Stimulated activated CD4-positive, alpha-beta T cell treated with anti-CD3 and anti-CD28 coated beads, Interleukin-15, amount 100 ng/mL, for 1 hour (primary cell): ENCODE measurements at regions not wholly inside any gene's neighbourhood (a gene's known extent, or its start where the extent isn't known, plus 50 kb on each side); places are given as distances from the start of the nearest gene placed in this dataset.

Experiments used
- DNase-seq, 2 donors: peaks; one replicate each; pipeline ENCODE4 v3.0.0-alpha.2; 2020; ENCODE audit warnings: low read depth in 1 of 2, low spot score in 1 of 2

DNA sequence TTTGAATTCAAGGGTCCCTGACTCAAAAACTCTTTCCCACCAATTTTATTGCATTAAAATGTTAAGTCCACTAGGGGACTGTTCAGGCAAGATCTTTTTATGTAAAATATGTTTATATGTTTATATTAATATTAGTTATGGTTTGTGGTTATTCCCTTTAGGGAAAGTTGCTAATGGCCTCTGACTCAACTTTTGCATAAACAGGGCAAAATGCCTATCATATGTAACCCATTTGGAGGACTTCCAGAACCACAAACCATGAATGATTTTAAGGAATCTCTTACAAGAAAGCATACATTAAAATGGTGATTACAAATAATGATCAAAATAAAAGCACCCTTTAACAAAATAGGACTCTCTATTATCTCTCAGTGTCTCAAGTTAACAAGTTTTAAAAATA, 1484.5 kb upstream of the ZEB2 start:
- DNase-seq, result no peak

DNA sequence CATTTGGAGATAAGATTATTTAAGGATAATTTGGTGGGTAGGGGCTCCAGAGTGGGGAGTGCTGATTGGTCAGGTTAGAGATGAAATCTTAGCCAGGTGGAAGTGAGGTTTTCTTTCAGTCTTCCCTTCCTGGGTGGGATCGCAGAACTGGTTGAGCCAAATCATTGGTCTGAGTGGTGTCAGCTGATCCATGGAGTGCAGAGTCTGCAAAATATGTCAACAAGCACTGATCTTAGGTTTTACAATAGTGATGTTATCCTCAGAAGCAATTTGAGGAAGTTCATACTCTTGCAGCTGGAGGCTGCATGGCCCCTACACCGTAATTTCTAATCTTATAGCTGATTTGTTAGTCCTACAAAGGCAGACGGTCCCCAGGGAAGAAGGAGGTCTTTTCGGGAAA, 1483.4 kb upstream of the ZEB2 start:
- no peak for DNase-seq

DNA sequence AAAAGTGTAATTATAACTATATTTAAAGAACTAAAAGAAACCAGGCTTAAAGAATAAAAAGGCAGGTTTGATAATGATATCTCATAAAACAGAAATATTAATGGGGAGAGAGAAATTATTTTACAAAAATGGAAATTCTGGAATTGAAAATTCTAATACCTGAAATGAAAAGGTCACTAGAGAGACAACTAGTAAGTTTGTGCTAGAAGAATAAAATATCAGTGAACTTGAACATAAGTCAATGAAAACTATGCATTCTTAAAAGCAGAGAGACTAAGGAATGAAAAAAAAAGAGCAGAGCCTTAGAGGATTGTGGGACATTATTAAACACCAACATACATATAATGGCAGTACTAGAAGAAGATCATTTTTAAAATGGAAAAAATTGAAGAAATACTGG, 1475.0 kb upstream of the ZEB2 start:
- no peak for DNase-seq

DNA sequence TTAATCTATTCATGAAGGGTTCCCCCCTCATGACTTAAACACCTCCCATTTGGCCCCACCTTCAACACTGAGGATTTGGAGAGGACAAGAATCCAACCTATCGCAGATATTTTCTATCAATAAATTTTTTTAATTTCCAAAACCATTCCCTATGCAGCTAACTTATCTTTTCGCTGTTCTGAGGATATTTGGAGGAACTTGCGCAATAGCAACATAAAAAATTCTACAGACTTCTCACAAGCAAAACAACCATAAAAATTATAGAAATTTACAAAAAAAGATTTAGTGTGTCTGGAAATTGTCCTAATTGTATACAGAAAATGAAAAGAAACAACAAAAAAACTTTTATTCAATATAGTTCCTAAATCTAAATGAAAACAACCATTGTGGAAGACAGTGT, 1472.7 kb upstream of the ZEB2 start:
- DNase-seq, result no peak

DNA sequence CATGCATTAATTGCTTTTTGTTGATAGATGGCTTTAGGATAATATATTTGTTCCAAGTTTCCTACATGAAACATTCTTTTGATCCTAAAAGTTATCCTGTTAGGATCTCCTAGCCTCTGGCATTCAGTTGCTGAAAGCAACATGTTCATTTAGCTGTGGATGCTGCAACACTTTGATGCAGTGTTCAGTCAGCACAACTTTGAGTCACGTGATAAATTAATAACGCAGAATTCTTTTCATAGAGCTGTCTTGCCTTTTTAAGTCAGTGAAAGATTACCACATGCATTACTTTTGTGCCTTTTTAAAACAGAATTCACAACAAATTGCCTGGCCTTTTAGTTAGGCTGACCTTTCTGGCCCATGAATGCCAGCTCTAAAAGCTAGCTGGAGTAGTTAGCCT, 1467.9 kb upstream of the ZEB2 start:
- no peak for DNase-seq

DNA sequence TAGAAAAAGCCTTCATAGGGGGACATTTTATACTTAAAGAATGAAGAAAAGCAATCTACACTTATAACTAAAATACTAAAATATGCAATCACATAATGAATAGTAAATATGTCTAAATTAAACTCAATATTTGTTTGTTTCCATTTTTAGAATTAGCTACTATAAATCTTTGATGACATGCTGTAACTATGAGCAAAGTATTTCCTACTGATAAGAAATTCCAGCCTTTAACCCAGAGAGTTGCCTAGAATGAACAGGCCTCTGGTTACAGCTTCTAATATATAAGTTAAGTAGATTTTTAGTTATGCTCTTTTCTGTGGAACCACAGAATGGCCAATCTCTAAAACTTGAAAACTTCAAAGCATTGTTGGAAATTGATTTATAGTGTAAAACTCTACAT, 1465.6 kb upstream of the ZEB2 start:
- DNase-seq, result no peak

DNA sequence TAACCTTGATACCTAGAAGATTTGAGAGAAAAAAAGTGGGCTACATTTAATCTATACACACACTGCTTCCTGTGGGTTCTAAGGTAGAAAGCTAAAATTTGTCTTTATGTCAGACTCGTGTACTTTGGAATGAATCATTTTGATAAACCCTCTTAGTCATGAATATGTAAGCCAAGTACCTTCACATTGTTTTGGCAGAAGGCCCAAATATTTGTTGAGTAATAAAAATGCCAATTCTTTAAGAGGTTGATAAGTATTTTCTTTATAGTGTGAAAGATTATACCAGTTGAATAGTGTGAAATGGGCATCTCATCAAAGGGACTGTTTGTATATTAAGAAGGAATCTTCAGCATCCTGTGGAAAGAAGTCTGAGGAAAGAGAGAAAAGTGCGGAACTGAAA, 1464.7 kb upstream of the ZEB2 start:
- DNase-seq, result no peak

DNA sequence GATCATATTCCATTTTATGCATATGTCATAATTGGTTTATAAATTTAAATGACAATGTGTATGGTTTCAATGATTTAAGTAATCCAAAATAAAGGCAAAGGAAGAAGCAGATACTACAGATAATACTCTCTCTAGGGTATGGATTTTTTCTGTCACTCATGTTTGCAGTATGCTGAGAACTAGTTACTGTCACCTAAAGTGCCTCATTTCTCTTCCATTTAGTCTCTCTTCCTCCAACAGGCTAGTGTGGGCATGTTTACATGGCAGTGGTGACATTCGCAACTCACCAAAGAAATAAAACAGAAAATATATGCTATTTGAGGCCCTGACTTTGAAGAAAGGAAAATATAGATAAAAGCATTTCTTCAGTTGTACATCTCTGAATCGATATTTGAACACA, 1460.4 kb upstream of the ZEB2 start:
- DNase-seq, result no peak

DNA sequence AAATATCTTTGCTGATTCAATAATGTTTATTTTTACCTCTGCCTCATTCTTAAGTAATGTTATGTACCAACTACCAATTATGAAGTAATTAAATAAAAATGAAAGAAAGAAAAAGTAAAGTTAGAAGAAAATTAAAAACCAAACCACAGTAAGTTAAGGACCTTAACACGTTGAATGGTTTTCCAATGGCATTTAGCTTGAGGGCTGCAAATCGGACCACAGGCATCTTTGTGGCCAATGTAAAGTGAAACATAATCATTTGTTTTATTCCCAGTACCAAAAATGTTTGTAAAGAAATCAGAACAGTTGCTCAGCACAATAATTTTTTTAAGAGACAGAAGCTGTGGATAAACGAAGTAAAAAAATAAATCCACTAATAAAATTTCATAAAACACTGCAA, 1455.5 kb upstream of the ZEB2 start:
- no peak for DNase-seq

DNA sequence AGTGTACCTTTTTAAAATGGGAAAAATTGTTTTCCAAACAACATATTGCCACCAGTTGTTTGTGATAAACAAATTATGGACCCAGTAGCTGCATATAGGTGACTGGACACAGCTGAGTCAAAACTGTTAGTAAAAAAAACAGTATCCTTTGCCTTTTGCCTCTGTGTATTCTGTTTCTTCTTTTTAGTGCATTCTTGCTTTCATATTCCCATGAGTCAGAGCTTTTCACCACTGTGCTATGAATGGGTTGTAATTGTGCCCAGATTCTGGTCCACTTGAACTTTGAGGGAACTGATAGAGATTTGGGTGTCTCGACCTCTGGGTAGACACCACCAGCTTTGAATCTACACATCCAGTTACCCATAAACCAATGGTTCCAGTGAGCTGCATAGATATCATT, 1441.9 kb upstream of the ZEB2 start:
- DNase-seq, result no peak

DNA sequence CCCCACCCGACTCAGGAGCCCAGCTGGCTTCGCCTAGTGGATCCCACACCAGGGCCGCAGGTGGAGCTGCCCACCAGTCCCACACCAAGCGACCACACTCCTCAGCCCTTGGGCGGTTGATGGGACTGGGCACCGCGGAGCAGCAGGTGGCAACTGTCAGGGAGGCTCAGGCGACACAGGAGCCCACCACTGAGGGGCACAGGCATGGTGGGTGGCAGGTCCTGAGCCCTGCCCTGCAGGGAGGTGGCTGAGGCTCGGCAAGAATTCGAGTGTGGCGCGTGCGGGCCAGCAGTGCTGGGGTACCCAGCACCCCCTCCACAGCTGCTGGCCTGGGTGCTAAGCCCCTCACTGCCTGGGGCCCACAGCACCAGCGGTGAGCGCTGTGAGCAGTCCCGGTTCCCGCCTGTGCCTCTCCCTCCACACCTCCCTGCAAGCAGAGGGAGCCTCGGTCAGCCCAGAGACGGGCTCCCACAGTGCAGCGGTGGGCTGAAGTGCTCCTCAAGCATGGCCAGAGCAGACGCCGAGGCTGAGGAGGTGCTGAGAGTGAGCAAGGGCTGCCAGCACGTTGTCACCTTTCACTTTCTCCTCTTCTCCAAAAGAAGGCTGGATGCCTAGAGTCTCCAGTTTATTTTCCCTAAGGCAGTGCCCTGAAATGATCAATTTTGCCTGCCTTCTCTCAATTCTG, 1440.7 kb upstream of the ZEB2 start:
- DNase-seq, result no peak

DNA sequence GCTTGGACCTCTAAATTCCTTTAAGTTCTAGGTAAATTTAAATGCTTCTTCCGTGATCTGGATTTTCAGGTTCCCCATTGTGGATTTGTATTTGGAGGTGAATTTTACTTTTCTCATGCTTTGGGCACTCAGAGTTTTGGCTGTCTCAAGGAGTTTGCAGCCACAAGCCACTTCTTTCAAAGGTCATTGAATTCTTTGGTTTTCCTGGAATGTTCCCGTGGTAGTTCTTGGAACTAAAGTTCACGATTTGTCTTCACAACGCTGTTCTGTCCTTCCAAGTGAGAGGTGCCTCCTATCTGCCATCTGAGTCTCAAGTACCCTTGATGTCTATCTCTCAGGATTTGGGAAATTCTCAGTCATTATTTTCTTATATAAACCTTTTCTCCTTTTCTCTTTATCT, 1438.7 kb upstream of the ZEB2 start:
- no peak for DNase-seq

DNA sequence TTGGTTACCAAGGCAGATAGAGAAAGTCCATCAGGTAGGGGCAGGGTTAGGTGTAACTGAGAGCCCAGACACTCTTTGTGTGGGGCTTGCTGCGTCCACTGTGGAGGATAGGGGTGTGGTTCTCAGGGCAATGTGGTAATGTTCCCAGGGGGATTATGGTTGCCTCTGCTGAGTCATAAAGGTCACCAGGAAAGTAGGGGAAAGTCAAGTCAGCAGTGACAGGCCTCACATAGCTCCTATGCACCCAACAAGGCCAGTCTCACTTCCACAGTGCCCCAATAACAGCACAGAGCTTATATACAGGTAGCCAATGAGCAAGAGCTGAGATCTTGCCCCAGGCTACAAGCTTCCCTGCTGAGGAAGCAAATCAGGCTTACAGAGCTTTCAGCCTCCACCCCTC, 1438.0 kb upstream of the ZEB2 start:
- DNase-seq, result no peak

DNA sequence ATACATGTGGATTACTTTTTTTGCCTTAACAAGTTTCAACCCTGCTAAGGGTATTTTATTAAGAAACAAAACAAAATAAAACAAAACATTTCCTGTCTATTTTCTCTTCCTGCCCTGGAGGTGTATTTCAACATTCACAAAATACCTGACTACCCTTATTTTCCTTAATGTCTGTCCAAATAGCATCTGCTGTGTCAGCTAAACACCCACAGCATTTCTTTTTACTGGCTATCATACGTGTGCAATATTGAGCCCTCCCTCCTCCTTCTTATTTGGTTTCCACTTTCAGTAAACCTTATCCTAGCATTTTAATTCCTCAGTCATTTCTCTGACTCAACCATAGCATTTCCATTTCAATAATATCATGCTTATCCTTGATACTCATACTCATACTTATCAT, 1420.0 kb upstream of the ZEB2 start:
- DNase-seq, result no peak

DNA sequence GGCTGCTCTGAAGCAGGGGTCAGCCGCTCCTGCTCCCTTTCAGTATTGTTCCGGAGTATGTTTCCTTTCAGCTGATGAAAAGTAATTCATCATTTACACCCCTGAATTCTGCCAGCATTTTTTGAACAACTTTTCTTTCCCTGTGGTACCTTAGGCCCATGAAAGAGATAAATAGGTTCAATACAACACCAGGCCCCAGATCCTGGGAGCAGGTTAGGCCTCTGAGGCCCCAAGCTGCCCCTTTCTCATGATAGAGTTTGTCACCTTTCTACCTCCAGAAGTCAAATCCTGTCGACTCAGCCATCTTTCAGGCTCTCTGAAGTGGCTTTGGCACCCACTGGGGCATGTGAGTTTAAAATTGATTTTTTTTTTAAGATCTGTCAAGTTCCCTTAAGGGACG, 1415.1 kb upstream of the ZEB2 start:
- DNase-seq, result no peak

DNA sequence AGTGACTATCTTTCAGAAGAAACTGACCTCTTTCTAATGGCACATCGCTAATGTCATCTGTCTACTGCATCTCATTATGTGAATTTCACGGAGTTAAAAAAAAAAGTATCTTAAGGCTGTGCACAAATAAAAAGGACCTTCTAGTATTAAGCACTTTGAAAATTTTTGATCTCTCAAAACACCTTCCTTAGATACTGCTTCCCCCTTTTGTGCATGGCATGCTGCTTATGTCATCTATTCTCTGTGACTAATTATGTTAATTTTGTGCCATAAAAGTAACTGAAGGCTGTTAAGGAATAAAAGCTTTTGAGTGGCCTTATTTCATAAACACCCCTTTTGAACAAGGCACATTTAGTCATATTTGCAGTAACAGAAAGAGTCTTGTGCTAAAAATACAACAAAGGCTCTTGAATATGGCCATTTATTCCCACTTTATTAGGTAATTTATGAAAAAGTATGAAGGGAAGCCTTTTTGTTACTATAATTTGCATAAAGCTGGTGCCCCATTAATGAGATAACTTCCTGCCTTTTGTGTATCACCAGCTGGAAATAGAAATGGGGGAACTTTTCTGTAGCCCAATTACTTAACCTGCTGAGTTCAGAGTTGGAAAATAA, 1412.0 kb upstream of the ZEB2 start:
- no peak for DNase-seq

DNA sequence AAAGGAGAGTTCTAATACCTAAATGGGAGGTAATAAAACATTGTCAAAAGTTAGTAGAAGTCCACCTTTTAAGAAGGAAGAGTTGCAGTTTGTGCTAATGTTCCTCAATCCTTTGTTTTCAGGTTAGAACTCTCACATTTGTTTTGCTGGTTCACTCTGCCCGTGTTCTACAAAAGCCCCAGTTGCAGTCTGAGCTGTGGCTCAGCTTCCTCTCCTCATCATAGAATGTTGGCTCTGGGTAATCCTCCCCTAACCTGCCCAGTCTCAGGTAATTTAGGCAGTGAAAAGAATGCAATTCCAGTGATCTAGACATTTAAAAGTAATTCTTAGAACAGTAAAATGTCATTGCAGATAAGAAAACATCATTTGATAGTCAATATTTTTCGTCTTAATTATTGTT, 1410.4 kb upstream of the ZEB2 start:
- no peak for DNase-seq

DNA sequence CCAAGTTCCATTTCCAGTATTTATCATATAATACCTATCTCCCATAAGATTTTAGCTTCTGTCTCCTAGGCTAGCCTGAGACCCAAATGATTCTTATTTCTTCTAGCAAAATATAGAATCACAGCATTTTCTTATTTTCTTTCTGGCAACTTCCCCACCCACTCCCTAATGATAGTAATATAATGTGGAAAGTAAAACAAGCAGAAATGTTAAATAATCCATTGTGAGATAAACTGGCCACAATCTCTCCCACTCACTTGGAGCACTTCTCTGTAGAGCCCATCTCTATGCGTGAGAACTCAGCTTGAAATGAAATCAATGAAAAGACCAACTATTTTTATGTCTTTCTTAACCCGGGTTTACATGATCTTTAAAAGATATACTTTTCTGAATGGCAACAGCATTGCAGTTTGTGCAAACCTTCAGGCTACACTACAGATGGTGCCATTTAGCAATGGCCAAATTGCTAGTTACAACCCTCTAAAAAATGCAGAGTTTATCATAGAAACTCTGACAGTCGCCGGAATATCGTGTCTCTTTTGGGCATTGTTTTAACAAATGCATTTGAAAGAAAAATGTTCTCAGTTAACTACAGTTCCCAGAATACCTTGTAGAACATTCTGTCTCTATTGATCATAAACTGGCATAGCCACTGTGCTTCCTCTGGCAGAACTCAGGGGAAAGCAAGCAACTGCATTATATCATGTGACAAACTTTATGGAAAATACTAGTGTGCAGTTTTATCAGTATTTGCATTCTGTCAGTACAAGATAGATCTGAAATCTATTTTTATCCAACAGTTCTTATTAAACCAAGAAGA, 1407.4 kb upstream of the ZEB2 start:
- no peak for DNase-seq

DNA sequence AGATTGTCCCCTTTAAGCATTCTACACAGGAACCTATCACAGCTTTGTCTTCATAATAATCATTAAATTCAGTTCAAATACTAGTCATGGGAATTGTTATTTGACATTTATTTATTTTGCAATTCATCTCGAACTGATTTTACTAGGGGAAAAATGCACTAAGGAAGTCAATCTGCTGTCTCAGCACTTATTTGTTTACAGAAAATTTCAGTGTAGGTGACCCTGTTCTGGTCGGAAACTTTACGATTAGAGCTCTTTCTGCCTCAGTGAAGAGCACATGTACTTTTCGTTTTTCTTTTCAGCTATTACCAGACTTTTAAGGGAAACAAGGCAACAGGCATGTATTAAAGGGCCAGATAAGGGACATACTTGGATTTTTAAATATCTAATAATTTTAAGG, 1405.7 kb upstream of the ZEB2 start:
- DNase-seq, result no peak

DNA sequence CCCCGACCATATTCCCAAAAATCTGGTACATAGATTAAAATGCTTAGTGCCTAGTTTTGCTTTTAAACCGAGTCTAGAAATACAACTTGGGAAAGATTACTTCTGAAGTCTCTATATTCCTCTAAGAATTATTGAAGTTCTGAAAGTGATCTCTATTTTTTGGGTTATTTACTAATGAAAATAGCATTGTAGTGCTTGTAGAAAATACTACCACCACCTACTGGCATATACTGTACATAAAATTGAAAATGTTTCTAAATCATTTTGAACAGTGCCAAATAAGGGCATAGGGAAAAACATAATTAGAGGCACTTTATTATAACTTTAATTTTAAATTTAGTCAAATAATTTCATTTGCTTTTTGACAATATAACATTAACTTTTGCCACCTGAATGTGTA, 1399.6 kb upstream of the ZEB2 start:
- no peak for DNase-seq

DNA sequence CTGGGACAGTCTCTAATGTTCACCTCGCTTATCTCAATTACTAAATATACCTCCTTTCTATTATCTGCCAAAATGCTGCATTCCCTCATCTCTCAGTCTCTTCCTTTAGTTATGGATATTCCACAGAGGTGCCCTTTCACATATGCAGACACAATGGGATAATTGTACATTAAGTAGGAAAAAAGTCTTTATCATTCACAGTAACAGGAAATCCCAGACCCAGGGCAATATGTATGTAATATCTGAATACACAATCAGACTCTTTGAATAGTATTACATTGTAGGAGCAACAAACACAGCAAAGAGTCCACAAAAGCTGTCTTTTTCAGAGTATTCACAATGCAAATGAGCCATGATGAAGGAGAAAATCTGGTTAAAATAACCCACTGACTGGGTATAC, 1399.0 kb upstream of the ZEB2 start:
- DNase-seq, result no peak

DNA sequence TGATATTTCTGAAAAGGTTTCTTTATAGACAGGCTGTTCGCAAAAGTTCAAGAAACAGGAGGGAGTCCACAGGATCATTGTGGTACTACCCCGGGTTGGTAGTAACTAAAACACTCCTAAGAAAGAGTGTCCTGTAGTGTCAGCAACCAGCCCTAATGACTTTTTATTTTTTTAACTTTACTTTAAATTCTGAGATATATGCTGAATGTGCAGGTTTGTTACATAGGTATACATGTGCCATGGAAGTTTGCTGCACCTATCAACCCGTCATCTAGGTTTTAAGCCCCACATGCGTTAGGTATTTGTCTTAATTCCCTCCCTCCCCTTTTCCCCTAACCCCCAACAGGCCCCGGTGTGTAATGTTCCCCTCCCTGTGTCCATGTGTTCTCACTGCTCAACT, 1396.9 kb upstream of the ZEB2 start:
- no peak for DNase-seq

DNA sequence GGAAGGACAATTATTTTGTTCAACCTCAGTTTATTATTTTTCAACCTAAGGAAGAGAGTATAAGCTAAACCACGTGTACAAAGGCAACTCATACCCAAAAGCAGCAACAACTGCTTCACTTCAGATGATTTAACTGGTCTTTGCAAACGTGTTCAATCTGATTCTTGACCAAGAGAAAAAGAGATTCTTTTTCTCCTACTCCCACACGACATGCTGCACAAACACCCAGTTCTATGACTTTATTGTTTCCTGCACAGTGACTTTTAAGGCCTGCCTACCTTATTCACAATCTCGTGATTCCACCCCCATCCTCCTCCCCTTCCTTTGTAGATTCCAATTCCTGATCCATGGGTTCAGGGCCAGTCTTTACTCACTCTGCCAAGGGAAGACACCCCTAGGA, 1394.8 kb upstream of the ZEB2 start:
- DNase-seq, result no peak
